Tibial artery (tissue), 4 donors: ENCODE measurements at regions not wholly inside any gene's neighbourhood (a gene's known extent, or its start where the extent isn't known, plus 50 kb on each side); places are given as distances from the start of the nearest gene placed in this dataset.

Experiments used
- DNase-seq, 2 donors: peaks; one replicate each; pipeline ENCODE4 v3.0.0-alpha.2; 2019
- H3K27ac ChIP-seq, 2 donors: fragments of 200-600 bp; sonication (generic) in 1 of 2; 1 replicate in 1 of 2; 2 replicates in 1 of 2; pipeline ENCODE4 v1.5.1; 2018 to 2019; ENCODE audit warnings: mild to moderate bottlenecking in 1 of 2
- H3K27me3 ChIP-seq, 2 donors: fragments of 200-600 bp; sonication (generic) in 1 of 2; one replicate each; pipeline versions ENCODE4 v1.5.1 to v1.6.0; 2016 to 2019
- H3K36me3 ChIP-seq, 3 donors: fragments of 200-600 bp; sonication (generic) in 2 of 3; one replicate each; pipeline ENCODE4 v1.5.1; 2016 to 2019; ENCODE audit warnings: mild to moderate bottlenecking in 2 of 3
- H3K4me1 ChIP-seq, 4 donors: fragments of 200-600 bp; sonication (generic) in 2 of 4; 1 replicate in 3 of 4; 2 replicates in 1 of 4; pipeline ENCODE4 v1.5.1; 2016 to 2019
- H3K4me3 ChIP-seq, 2 donors: fragments of 200-600 bp; sonication (generic) in 1 of 2; 1 replicate in 1 of 2; 2 replicates in 1 of 2; pipeline ENCODE4 v1.5.1; 2018 to 2019; ENCODE audit warnings: mild to moderate bottlenecking in 2 of 2
- H3K9me3 ChIP-seq, 3 donors: fragments of 200-600 bp; sonication (generic) in 1 of 3; one replicate each; pipeline ENCODE4 v1.5.1; 2016 to 2019
- CTCF ChIP-seq, 2 experiments: fragments of 200-600 bp in 1 of 2; fragments of 450-650 bp in 1 of 2; IDR thresholded peaks; one replicate each; pipeline ENCODE4 v1.5.1; 2017 to 2019; ENCODE audit warnings: antibody characterized with exemption in 2 of 2, mild to moderate bottlenecking in 1 of 2, moderate library complexity in 1 of 2
- intact Hi-C: fragments of 100-400 bp; cut with DNase I; formaldehyde crosslinking; loops from one replicate; pipeline ENCODE4 v1.15.0; 2023; ENCODE audit warnings: low total_unique reads

- H3K27ac ChIP-seq = peak overlapping the region; percentile 9 to 66
- H3K4me1 ChIP-seq = peaks cover 0 to 31% (median 14%) of the 10 kb centered on the region in 4 donors
- intact Hi-C loops = no loop called here
- no peaks in the 10 kb centered on the region for H3K36me3 ChIP-seq
- no peak overlapping the region for H3K4me3 ChIP-seq
- no peak for TF ChIP-seq CTCF (IDR thresholded peaks at IDR 0.05)
- no peak for DNase-seq
- no peaks in the 10 kb centered on the region for H3K9me3 ChIP-seq
- no peaks in the 10 kb centered on the region for H3K27me3 ChIP-seq
These were observed 406.2 kb downstream of the ANKRD50 start for GRCh38 chr4:124306352-124306751.

DNA sequence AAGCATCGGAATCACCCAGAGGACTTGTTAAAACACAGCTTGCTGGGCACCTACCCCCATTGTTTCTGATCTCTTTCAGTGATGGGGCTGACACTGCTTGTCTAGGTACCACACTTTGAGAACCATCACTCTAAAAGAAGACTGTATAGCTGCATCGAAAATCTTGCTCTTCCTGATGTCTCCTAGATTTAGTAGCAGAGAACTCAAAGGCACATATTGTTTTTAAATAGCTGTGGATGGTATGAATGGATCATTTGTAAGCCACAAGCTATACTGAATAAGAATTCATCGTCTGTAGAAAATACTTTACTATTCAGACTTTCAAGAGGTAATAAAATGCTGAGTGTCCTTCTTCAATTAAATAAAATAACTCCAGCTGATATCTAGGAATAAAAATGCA is 405.4 kb downstream of the ANKRD50 start:
- intact Hi-C loops = no loop called here
- Histone ChIP-seq H3K4me1 (peaks cover 0 to 31% (median 14%) of the 10 kb centered on the region in 4 donors), H3K36me3 (no peaks in the 10 kb centered on the region), H3K4me3 (no peak overlapping the region), H3K9me3 (no peaks in the 10 kb centered on the region), H3K27me3 (no peaks in the 10 kb centered on the region), H3K27ac (peak overlapping the region in 1 of 2 donors; percentile 9)
- DNase-seq = no peak
- no peak for TF ChIP-seq CTCF (IDR thresholded peaks at IDR 0.05)

DNA sequence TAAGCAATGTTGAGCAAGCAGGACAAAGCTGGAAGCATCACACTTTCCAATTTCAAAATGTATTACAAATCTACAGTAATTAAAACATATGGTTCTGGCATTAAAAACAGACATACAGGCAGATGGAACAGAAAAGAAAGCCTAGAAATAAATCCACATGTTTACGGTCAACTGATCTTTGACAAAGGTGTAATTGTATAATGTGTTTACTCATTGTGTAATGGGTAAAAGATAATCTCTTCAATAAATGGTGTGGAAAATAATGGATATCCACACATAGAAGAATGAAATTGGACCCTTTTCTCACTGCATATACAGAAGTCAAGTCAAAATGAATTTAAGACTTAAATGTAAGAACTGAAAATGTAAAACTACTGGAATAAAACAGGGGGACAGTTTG is 394.2 kb downstream of the ANKRD50 start:
- Histone ChIP-seq H3K27ac (no peak overlapping the region), H3K36me3 (no peaks in the 10 kb centered on the region), H3K4me3 (no peak overlapping the region), H3K27me3 (no peaks in the 10 kb centered on the region), H3K4me1 (no peaks in the 10 kb centered on the region), H3K9me3 (no peaks in the 10 kb centered on the region)
- intact Hi-C loops = no loop called here
- no peak for DNase-seq
- TF ChIP-seq CTCF (IDR thresholded peaks at IDR 0.05) = no peak

DNA sequence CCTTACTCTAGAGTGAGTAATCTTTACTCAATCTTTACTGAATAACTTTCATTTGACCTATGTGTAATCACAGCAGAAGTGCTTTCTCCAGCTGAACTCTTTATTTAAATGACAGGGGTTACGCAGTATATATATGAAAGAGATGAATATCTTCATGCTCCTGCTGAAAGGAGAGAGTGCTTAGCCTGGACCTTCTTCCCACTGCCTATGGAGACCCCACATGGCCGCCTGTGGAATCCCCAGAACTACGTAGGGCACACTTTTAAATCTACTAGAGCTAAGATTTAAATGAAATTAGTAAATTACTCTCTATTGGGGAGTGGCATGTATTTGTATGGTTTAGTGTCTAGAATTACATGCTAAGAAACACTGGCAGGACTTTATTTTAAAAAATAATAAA is 391.2 kb downstream of the ANKRD50 start:
- Histone ChIP-seq H3K36me3 (no peaks in the 10 kb centered on the region), H3K4me1 (no peaks in the 10 kb centered on the region), H3K27ac (no peak overlapping the region), H3K27me3 (no peaks in the 10 kb centered on the region), H3K9me3 (no peaks in the 10 kb centered on the region), H3K4me3 (no peak overlapping the region)
- TF ChIP-seq CTCF (IDR thresholded peaks at IDR 0.05) = no peak
- DNase-seq = no peak
- intact Hi-C loops = no loop called here

GRCh38 chr4:124322234-124323065 is 390.1 kb downstream of the ANKRD50 start:
- H3K4me3 ChIP-seq = no peak overlapping the region
- H3K9me3 ChIP-seq = no peaks in the 10 kb centered on the region
- H3K27ac ChIP-seq = no peak overlapping the region
- no peaks in the 10 kb centered on the region for H3K4me1 ChIP-seq
- no peak for DNase-seq
- peak; percentile 51 to 70 for TF ChIP-seq CTCF (IDR thresholded peaks at IDR 0.05)
- H3K27me3 ChIP-seq = no peaks in the 10 kb centered on the region
- intact Hi-C loops = no loop called here
- no peaks in the 10 kb centered on the region for H3K36me3 ChIP-seq
